Naive thymus-derived CD4-positive, alpha-beta T cell (primary cell): ENCODE measurements at regions not wholly inside any gene's neighbourhood (a gene's known extent, or its start where the extent isn't known, plus 50 kb on each side); places are given as distances from the start of the nearest gene placed in this dataset.

Experiments
- ATAC-seq: fragments of 150-1000 bp; cut with Tn5 transposase; 2 replicates; pipeline ENCODE4 v1.10.0; 2021; ENCODE audit warnings: mild to moderate bottlenecking, moderate library complexity
- CTCF ChIA-PET: fragments of 350-600 bp; sonication (Branson Sonifier 250); formaldehyde crosslinking; loops from one replicate; lab custom pipeline; 2021; ENCODE audit warnings: antibody characterized with exemption; lab: Charles Lee
- POLR2A ChIA-PET: fragments of 350-600 bp; sonication (Branson Sonifier 250); formaldehyde crosslinking; loops from one replicate; lab custom pipeline; 2021; ENCODE audit warnings: antibody characterized with exemption, inconsistent platforms; lab: Charles Lee
- DNase-seq, 9 donors: peaks; one replicate each; pipeline versions ENCODE4 v3.0.0 to v3.0.0-alpha.2; 2020 to 2022; ENCODE audit warnings: mixed read lengths in 1 of 9
- H3K27ac ChIP-seq: one replicate; pipeline ENCODE4 v1.7.0; 2013; ENCODE audit warnings: mild to moderate bottlenecking, low read depth, low read length, moderate library complexity
- H3K27me3 ChIP-seq, 2 donors: one replicate each; pipeline ENCODE4 v1.7.0; 2013; ENCODE audit warnings: low read length in 2 of 2, mild to moderate bottlenecking in 2 of 2, moderate library complexity in 2 of 2; ENCODE audit not compliant: control insufficient read depth in 2 of 2, insufficient read depth in 2 of 2
- H3K36me3 ChIP-seq, 3 experiments: 1 replicate in 2 of 3; 2 replicates in 1 of 3; pipeline ENCODE4 v1.7.0; 2013; ENCODE audit warnings: low read length in 3 of 3, mild to moderate bottlenecking in 3 of 3, moderate library complexity in 1 of 3; ENCODE audit not compliant: insufficient read depth in 3 of 3, control insufficient read depth in 2 of 3
- H3K4me1 ChIP-seq, 2 donors: one replicate each; pipeline ENCODE4 v1.7.0; 2013; ENCODE audit warnings: low read length in 2 of 2, mild to moderate bottlenecking in 2 of 2, moderate library complexity in 1 of 2; ENCODE audit not compliant: control insufficient read depth in 2 of 2, insufficient read depth in 2 of 2
- H3K4me3 ChIP-seq: 2 replicates; pipeline ENCODE4 v1.7.0; 2013; ENCODE audit warnings: mild to moderate bottlenecking, low read length
- H3K9me3 ChIP-seq, 3 experiments: 1 replicate in 2 of 3; 2 replicates in 1 of 3; pipeline ENCODE4 v1.7.0; 2013; ENCODE audit warnings: low read length in 3 of 3; ENCODE audit not compliant: control insufficient read depth in 2 of 3
- H3K27ac Mint-ChIP-seq, 9 donors: one replicate each; pipeline ENCODE4 v1.8.0; 2020 to 2022; ENCODE audit warnings: mixed read lengths in 9 of 9, mild to moderate bottlenecking in 8 of 9, moderate library complexity in 5 of 9, inconsistent platforms in 2 of 9
- H3K27me3 Mint-ChIP-seq, 5 donors: one replicate each; pipeline ENCODE4 v1.8.0; 2021 to 2022; ENCODE audit warnings: mixed read lengths in 5 of 5, mild to moderate bottlenecking in 1 of 5
- H3K36me3 Mint-ChIP-seq, 5 donors: one replicate each; pipeline ENCODE4 v1.8.0; 2020 to 2022; ENCODE audit warnings: mixed read lengths in 5 of 5, mild to moderate bottlenecking in 3 of 5, inconsistent platforms in 1 of 5
- H3K4me1 Mint-ChIP-seq, 7 donors: one replicate each; pipeline ENCODE4 v1.8.0; 2020 to 2022; ENCODE audit warnings: mixed read lengths in 7 of 7, mild to moderate bottlenecking in 3 of 7, inconsistent platforms in 1 of 7
- H3K4me3 Mint-ChIP-seq, 10 donors: one replicate each; pipeline ENCODE4 v1.8.0; 2020 to 2022; ENCODE audit warnings: mild to moderate bottlenecking in 10 of 10, mixed read lengths in 10 of 10, moderate library complexity in 6 of 10, inconsistent platforms in 2 of 10
- H3K9me3 Mint-ChIP-seq, 11 donors: one replicate each; pipeline ENCODE4 v1.8.0; 2020 to 2022; ENCODE audit warnings: mixed read lengths in 11 of 11, mild to moderate bottlenecking in 4 of 11, inconsistent platforms in 1 of 11, moderate library complexity in 1 of 11
- intact Hi-C, 2 donors: fragments of 100-400 bp; cut with micrococcal nuclease; formaldehyde crosslinking; loops; one replicate each; pipeline ENCODE4 v1.15.1; 2023

GRCh38 chr20:24318569-24319352 is 150.7 kb upstream of the SYNDIG1 start:
- Mint-ChIP-seq H3K36me3 (peaks cover 0 to 3% (median 0%) of the 10 kb centered on the region in 5 donors), H3K27me3 (peaks cover 0 to 3% (median 0%) of the 10 kb centered on the region in 5 donors), H3K9me3 (peaks cover 0 to 2% (median 0%) of the 10 kb centered on the region in 11 donors), H3K4me3 (peak overlapping the region in 9 of 10 donors; percentile 31 to 75 (median 49)), H3K4me1 (peaks cover 15 to 41% (median 34%) of the 10 kb centered on the region in 7 donors), H3K27ac (peak overlapping the region in 8 of 9 donors; percentile 26 to 84 (median 66))
- ATAC-seq (no peak), DNase-seq (no peak)
- Histone ChIP-seq H3K36me3 (no peaks in the 10 kb centered on the region), H3K4me3 (no peak overlapping the region), H3K4me1 (peaks cover 0 to 25% of the 10 kb centered on the region in 2 donors), H3K9me3 (no peaks in the 10 kb centered on the region), H3K27me3 (no peaks in the 10 kb centered on the region), H3K27ac (no peak overlapping the region)
- intact Hi-C loops, result loop anchor here in 1 of 2 donors (5.0 kb wide), 1 partner anchor 69 kb away; no protein-coding TSS in a partner anchor
- ChIA-PET POLR2A (no interaction called here), CTCF (no interaction called here)

DNA sequence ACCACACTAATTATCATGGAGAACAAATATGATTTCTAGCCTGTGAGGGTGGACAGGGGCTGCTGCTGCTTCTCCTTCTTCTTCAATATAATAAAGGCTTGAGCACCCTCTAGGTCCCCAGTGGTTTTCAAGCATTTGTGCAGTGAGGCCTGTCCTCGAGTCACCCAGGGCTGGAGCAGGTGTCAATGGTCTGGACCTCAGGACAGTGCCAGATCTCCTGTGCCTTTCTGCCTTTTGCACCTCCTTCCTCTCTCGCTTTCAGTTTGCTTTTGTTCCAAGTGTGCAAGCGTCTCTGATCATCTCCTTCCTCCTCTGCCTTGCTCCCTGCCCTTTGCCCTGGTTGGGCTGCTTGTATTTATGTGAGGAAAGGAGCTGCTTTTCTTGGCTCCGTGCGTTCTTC is 152.2 kb upstream of the SYNDIG1 start:
- POLR2A ChIA-PET, result interaction anchor here (1.1 kb wide), 1 partner anchor 52 kb away, joined by 3 read pairs; no protein-coding TSS in a partner anchor
- CTCF ChIA-PET, result no interaction called here
- Mint-ChIP-seq H3K36me3 (peaks cover 0 to 3% (median 0%) of the 10 kb centered on the region in 5 donors), H3K4me1 (peaks cover 15 to 41% (median 34%) of the 10 kb centered on the region in 7 donors), H3K27ac (peak overlapping the region; percentile 22 to 86 (median 64)), H3K27me3 (peaks cover 0 to 5% (median 0%) of the 10 kb centered on the region in 5 donors), H3K9me3 (peaks cover 0 to 2% (median 0%) of the 10 kb centered on the region in 11 donors), H3K4me3 (peak overlapping the region in 9 of 10 donors; percentile 25 to 73 (median 47))
- no peaks in the 10 kb centered on the region for H3K9me3 ChIP-seq
- H3K4me3 ChIP-seq, result no peak overlapping the region
- H3K4me1 ChIP-seq, result peaks cover 0 to 25% of the 10 kb centered on the region in 2 donors
- no peaks in the 10 kb centered on the region for H3K27me3 ChIP-seq
- intact Hi-C loops, result loop anchor here in 1 of 2 donors (5.0 kb wide), 1 partner anchor 70 kb away; no protein-coding TSS in a partner anchor
- no peak for DNase-seq
- no peak overlapping the region for H3K27ac ChIP-seq
- ATAC-seq, result no peak
- H3K36me3 ChIP-seq, result no peaks in the 10 kb centered on the region

DNA sequence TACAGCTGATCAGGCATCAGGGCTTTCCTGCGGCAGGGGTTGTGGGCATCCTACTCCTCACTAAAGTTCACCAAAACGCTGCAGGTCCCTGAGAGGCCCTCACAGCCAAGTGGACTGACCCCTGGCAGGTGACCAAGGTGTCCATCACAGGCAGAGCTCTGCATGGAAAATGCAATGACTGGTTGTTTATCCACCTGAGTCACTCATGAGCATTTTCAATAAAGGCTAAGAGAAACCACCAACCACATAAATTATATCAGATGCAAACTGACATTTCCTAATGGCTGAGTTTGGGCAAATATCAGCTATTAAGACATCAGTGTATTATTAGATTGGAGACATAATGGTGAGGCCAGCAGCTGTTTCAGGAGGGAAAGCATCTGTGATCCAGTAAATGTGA is 152.7 kb upstream of the SYNDIG1 start:
- H3K4me3 Mint-ChIP-seq, result peak overlapping the region in 3 of 10 donors; percentile 15 to 47 (median 41)
- H3K9me3 Mint-ChIP-seq, result peaks cover 0 to 2% (median 0%) of the 10 kb centered on the region in 11 donors
- H3K27me3 Mint-ChIP-seq, result peaks cover 0 to 8% (median 0%) of the 10 kb centered on the region in 5 donors
- H3K36me3 Mint-ChIP-seq, result peaks cover 0 to 3% (median 0%) of the 10 kb centered on the region in 5 donors
- ChIA-PET POLR2A (no interaction called here), CTCF (no interaction called here)
- no peaks in the 10 kb centered on the region for H3K9me3 ChIP-seq
- H3K4me1 Mint-ChIP-seq, result peaks cover 16 to 41% (median 34%) of the 10 kb centered on the region in 7 donors
- peaks cover 0 to 25% of the 10 kb centered on the region in 2 donors for H3K4me1 ChIP-seq
- ATAC-seq (no peak), DNase-seq (no peak)
- no peaks in the 10 kb centered on the region for H3K27me3 ChIP-seq
- peak overlapping the region in 8 of 9 donors; percentile 1 to 72 (median 39) for H3K27ac Mint-ChIP-seq
- intact Hi-C loops, result loop anchor here in 1 of 2 donors (5.0 kb wide), 1 partner anchor 71 kb away; no protein-coding TSS in a partner anchor
- no peak overlapping the region for H3K4me3 ChIP-seq
- H3K27ac ChIP-seq, result no peak overlapping the region
- no peaks in the 10 kb centered on the region for H3K36me3 ChIP-seq

DNA sequence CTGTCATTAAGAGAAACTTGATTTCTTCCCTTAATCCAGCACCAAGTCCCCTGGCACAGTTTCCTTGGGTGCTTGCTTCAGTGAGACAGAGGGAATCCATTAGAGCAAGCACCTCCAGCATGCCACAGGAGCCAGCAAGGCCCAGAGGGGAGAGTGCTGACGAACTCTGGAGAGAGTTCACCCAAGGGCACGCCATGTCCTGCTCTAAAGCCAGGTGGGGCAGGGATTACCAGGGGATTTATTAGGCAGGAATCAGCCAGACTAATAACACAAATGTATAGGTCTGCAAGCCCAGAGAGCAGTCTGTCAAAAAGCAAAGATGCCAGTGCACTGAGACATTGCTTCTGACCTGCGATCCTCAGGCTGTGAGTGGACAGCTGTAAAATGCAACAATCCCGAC is 155.4 kb upstream of the SYNDIG1 start:
- Histone ChIP-seq H3K27me3 (no peaks in the 10 kb centered on the region), H3K36me3 (no peaks in the 10 kb centered on the region), H3K4me3 (no peak overlapping the region), H3K4me1 (peaks cover 0 to 22% of the 10 kb centered on the region in 2 donors), H3K9me3 (no peaks in the 10 kb centered on the region), H3K27ac (no peak overlapping the region)
- intact Hi-C loops, result no loop called here
- ATAC-seq (no peak), DNase-seq (no peak)
- POLR2A ChIA-PET, result no interaction called here
- H3K36me3 Mint-ChIP-seq, result peaks cover 0 to 3% (median 0%) of the 10 kb centered on the region in 5 donors
- H3K27me3 Mint-ChIP-seq, result peaks cover 0 to 18% (median 0%) of the 10 kb centered on the region in 5 donors
- no peak overlapping the region for H3K4me3 Mint-ChIP-seq
- CTCF ChIA-PET, result no interaction called here
- no peak overlapping the region for H3K27ac Mint-ChIP-seq
- no peaks in the 10 kb centered on the region for H3K9me3 Mint-ChIP-seq
- peaks cover 18 to 30% (median 23%) of the 10 kb centered on the region in 7 donors for H3K4me1 Mint-ChIP-seq

GRCh38 chr20:24309596-24309995 is 159.8 kb upstream of the SYNDIG1 start:
- ATAC-seq (no peak), DNase-seq (no peak)
- ChIA-PET POLR2A (no interaction called here), CTCF (interaction anchor here (0.6 to 0.8 kb wide), 2 partner anchors 12 to 989 kb away, joined by 3 read pairs; no protein-coding TSS in a partner anchor)
- Mint-ChIP-seq H3K4me1 (peaks cover 5 to 11% (median 10%) of the 10 kb centered on the region in 7 donors), H3K4me3 (no peak overlapping the region), H3K9me3 (no peaks in the 10 kb centered on the region), H3K27me3 (peaks cover 0 to 18% (median 0%) of the 10 kb centered on the region in 5 donors), H3K36me3 (no peaks in the 10 kb centered on the region), H3K27ac (no peak overlapping the region)
- Histone ChIP-seq H3K4me1 (no peaks in the 10 kb centered on the region), H3K27ac (no peak overlapping the region), H3K9me3 (no peaks in the 10 kb centered on the region), H3K36me3 (no peaks in the 10 kb centered on the region), H3K27me3 (no peaks in the 10 kb centered on the region), H3K4me3 (no peak overlapping the region)
- intact Hi-C loops, result no loop called here

- Histone ChIP-seq H3K27ac (no peak overlapping the region), H3K4me3 (no peak overlapping the region), H3K36me3 (no peaks in the 10 kb centered on the region), H3K4me1 (no peaks in the 10 kb centered on the region), H3K27me3 (no peaks in the 10 kb centered on the region), H3K9me3 (no peaks in the 10 kb centered on the region)
- CTCF ChIA-PET, result no interaction called here
- POLR2A ChIA-PET, result no interaction called here
- peak overlapping the region in 1 of 9 donors; percentile 3 for H3K27ac Mint-ChIP-seq
- H3K4me3 Mint-ChIP-seq, result no peak overlapping the region
- H3K9me3 Mint-ChIP-seq, result no peaks in the 10 kb centered on the region
- H3K27me3 Mint-ChIP-seq, result peaks cover 0 to 12% (median 8%) of the 10 kb centered on the region in 5 donors
- DNase-seq (no peak), ATAC-seq (no peak)
- peaks cover 2 to 14% (median 11%) of the 10 kb centered on the region in 7 donors for H3K4me1 Mint-ChIP-seq
- H3K36me3 Mint-ChIP-seq, result peaks cover 0 to 1% (median 0%) of the 10 kb centered on the region in 5 donors
- intact Hi-C loops, result no loop called here
Measured at GRCh38 chr20:24305371-24305770, 164.1 kb upstream of the SYNDIG1 start.
